Testis (tissue), 2 donors: ENCODE measurements at regions not wholly inside any gene's neighbourhood (a gene's known extent, or its start where the extent isn't known, plus 50 kb on each side); places are given as distances from the start of the nearest gene placed in this dataset.
"Not testable (repeated sequence)": the region's sequence is repeated elsewhere in the genome, so short reads cannot be mapped to it uniquely, and the experiment has no call there.

Source experiments
- POLR2A ChIP-seq: fragments of 450-650 bp; IDR thresholded peaks from one replicate; pipeline ENCODE4 v1.6.1; 2017; ENCODE audit warnings: antibody characterized with exemption, mild to moderate bottlenecking, moderate library complexity
- TF ChIP-seq, protein P1 (sequence below), 3 experiments: fragments of 450-650 bp in 2 of 3; fragments of 200-600 bp in 1 of 3; sonication (generic) in 1 of 3; IDR thresholded peaks; one replicate each; pipeline ENCODE4 v1.5.1; 2016 to 2019; ENCODE audit warnings: antibody characterized with exemption in 3 of 3, mild to moderate bottlenecking in 2 of 3, moderate library complexity in 1 of 3

DNA sequence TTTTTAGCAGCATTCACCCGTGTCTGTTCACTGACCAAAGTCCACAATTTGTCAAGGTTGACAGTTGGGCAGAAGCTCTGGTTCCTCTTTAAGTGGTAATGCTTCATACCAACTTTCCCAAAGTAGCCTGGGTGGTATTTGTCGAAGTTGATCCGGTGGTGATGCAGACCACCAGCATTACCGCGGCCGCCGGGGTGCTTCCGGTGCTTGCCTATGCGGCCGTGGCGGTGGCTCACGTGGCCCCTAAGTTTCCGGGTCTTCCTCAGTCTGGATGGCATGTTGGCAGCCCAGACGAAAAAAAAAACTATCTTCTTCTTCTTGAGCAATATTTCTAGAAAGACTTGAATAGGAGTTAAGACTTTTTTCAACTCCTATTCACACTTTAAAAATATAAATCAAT, 151.4 kb upstream of the RGS17 start:
- TF ChIP-seq, protein P1, sequence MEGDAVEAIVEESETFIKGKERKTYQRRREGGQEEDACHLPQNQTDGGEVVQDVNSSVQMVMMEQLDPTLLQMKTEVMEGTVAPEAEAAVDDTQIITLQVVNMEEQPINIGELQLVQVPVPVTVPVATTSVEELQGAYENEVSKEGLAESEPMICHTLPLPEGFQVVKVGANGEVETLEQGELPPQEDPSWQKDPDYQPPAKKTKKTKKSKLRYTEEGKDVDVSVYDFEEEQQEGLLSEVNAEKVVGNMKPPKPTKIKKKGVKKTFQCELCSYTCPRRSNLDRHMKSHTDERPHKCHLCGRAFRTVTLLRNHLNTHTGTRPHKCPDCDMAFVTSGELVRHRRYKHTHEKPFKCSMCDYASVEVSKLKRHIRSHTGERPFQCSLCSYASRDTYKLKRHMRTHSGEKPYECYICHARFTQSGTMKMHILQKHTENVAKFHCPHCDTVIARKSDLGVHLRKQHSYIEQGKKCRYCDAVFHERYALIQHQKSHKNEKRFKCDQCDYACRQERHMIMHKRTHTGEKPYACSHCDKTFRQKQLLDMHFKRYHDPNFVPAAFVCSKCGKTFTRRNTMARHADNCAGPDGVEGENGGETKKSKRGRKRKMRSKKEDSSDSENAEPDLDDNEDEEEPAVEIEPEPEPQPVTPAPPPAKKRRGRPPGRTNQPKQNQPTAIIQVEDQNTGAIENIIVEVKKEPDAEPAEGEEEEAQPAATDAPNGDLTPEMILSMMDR (IDR thresholded peaks at IDR 0.05): not testable (repeated sequence)
- TF ChIP-seq POLR2A: not testable (repeated sequence)
